Adrenal gland (tissue), 9 donors: ENCODE measurements at regions not wholly inside any gene's neighbourhood (a gene's known extent, or its start where the extent isn't known, plus 50 kb on each side); places are given as distances from the start of the nearest gene placed in this dataset.

Experiments used
- DNase-seq, 7 donors: peaks; one replicate each; pipeline ENCODE4 v3.0.0-alpha.2; 2019 to 2020
- H3K27ac ChIP-seq, 5 donors: fragments of 200-600 bp; sonication (generic) in 4 of 5; 1 replicate in 3 of 5; 2 replicates in 2 of 5; pipeline versions ENCODE4 v1.5.1 to v1.8.0; 2016 to 2020; ENCODE audit warnings: mild to moderate bottlenecking in 1 of 5
- H3K27me3 ChIP-seq: fragments of 200-600 bp; 2 replicates; pipeline ENCODE4 v1.8.0; 2021
- H3K36me3 ChIP-seq, 2 donors: fragments of 200-600 bp; replicated peaks in 1 of 2; 1 replicate in 1 of 2; 2 replicates in 1 of 2; pipeline versions ENCODE4 v1.5.1 to v1.8.0; 2018 to 2022
- H3K4me1 ChIP-seq, 2 donors: fragments of 200-600 bp; replicated peaks in 1 of 2; 1 replicate in 1 of 2; 2 replicates in 1 of 2; pipeline versions ENCODE4 v1.5.1 to v1.8.0; 2018 to 2021
- H3K4me3 ChIP-seq, 4 donors: fragments of 200-600 bp; sonication (generic) in 3 of 4; one replicate each; pipeline ENCODE4 v1.5.1; 2016 to 2018
- H3K9me3 ChIP-seq, 3 donors: fragments of 200-600 bp; sonication (generic) in 1 of 3; replicated peaks in 1 of 3; 1 replicate in 2 of 3; 2 replicates in 1 of 3; pipeline versions ENCODE4 v1.5.1 to v1.8.0; 2016 to 2021
- CTCF ChIP-seq, 6 experiments: fragments of 450-650 bp in 4 of 6; fragments of 200-600 bp in 2 of 6; sonication (generic) in 1 of 6; IDR thresholded peaks; 1 replicate in 5 of 6; 2 replicates in 1 of 6; pipeline versions ENCODE4 v1.5.1 to v1.8.0; 2016 to 2021; ENCODE audit warnings: antibody characterized with exemption in 6 of 6, mild to moderate bottlenecking in 2 of 6, moderate library complexity in 1 of 6
- POLR2A ChIP-seq, 2 donors: fragments of 450-650 bp; IDR thresholded peaks; one replicate each; pipeline ENCODE4 v1.6.1; 2017; ENCODE audit warnings: antibody characterized with exemption in 2 of 2, mild to moderate bottlenecking in 2 of 2, moderate library complexity in 1 of 2
- WGBS, 4 donors: extraction: QIAGEN DNeasy Blood & Tissue Kit in 2 of 4; methylation state at CpG; one replicate each; pipeline versions ENCODE4 v1.1.5 to v1.1.7; 2013 to 2017; 5-methylcytosine and 5-hydroxymethylcytosine counted together
- intact Hi-C, 2 donors: fragments of 100-400 bp; cut with DNase I; formaldehyde crosslinking; loops; one replicate each; pipeline versions ENCODE4 v1.14.1 to v1.15.0; 2022 to 2023
- donor health status: healthy with polysubstance abuse.
- donor health status: Bipolar disorder and iron deficiency.
- donor health status: DM: yes; HTN: yes; CAD: no.
- donor health status: DM: no; HTN: no; CAD: no.
- donor health status: DM: no; HTN: no; CAD: no.

- no peak for DNase-seq
- Histone ChIP-seq H3K27me3 (no peaks in the 10 kb centered on the region), H3K9me3 (no peaks in the 10 kb centered on the region), H3K36me3 (no peaks in the 10 kb centered on the region), H3K4me1 (no peaks in the 10 kb centered on the region), H3K27ac (no peak overlapping the region), H3K4me3 (no peak overlapping the region)
- intact Hi-C loops = no loop called here
- no peak for TF ChIP-seq CTCF (IDR thresholded peaks at IDR 0.05)
- no peak for TF ChIP-seq POLR2A (IDR thresholded peaks at IDR 0.05)
Observed at GRCh38 chr5:28710360-28710759, 1672.0 kb upstream of the CDH9 start.

- no peak for DNase-seq
- no peak for TF ChIP-seq POLR2A (IDR thresholded peaks at IDR 0.05)
- no peak for TF ChIP-seq CTCF (IDR thresholded peaks at IDR 0.05)
Observed at GRCh38 chr5:28708472-28708871, 1670.1 kb upstream of the CDH9 start.

GRCh38 chr5:28707706-28708105 lies 1669.3 kb upstream of the CDH9 start:
- H3K36me3 ChIP-seq = no peaks in the 10 kb centered on the region
- no peaks in the 10 kb centered on the region for H3K9me3 ChIP-seq
- no peaks in the 10 kb centered on the region for H3K27me3 ChIP-seq
- H3K4me3 ChIP-seq = no peak overlapping the region
- DNase-seq = no peak
- H3K27ac ChIP-seq = no peak overlapping the region
- H3K4me1 ChIP-seq = no peaks in the 10 kb centered on the region
- TF ChIP-seq CTCF (IDR thresholded peaks at IDR 0.05) = no peak
- no peak for TF ChIP-seq POLR2A (IDR thresholded peaks at IDR 0.05)
- intact Hi-C loops = no loop called here

More at GRCh38 chr5:28708472-28708871, 1670.1 kb upstream of the CDH9 start:
- intact Hi-C loops = no loop called here
- H3K27me3 ChIP-seq = no peaks in the 10 kb centered on the region
- no peak overlapping the region for H3K27ac ChIP-seq
- H3K4me1 ChIP-seq = no peaks in the 10 kb centered on the region
- 81 to 85% (median 82%) methylated on average over 5 of the region's 5 CpGs for WGBS, 4 donors
- H3K9me3 ChIP-seq = no peaks in the 10 kb centered on the region
- H3K4me3 ChIP-seq = no peak overlapping the region
- H3K36me3 ChIP-seq = no peaks in the 10 kb centered on the region

- no peaks in the 10 kb centered on the region for H3K27me3 ChIP-seq
- TF ChIP-seq CTCF (IDR thresholded peaks at IDR 0.05) (no peak), POLR2A (IDR thresholded peaks at IDR 0.05) (no peak)
- WGBS, 4 donors = 63 to 88% (median 81%) methylated on average over 1 of the region's 1 CpG
- no peaks in the 10 kb centered on the region for H3K9me3 ChIP-seq
- no peak overlapping the region for H3K4me3 ChIP-seq
- H3K4me1 ChIP-seq = no peaks in the 10 kb centered on the region
- H3K36me3 ChIP-seq = no peaks in the 10 kb centered on the region
- H3K27ac ChIP-seq = no peak overlapping the region
- DNase-seq = no peak
- intact Hi-C loops = no loop called here
Observed at GRCh38 chr5:28703651-28704260, 1665.4 kb upstream of the CDH9 start.
